GM13976 (cell line): ENCODE measurements at regions not wholly inside any gene's neighbourhood (a gene's known extent, or its start where the extent isn't known, plus 50 kb on each side); places are given as distances from the start of the nearest gene placed in this dataset.

Source experiments
- DNase-seq: peaks from one replicate; pipeline ENCODE4 v3.0.0; 2012; ENCODE audit warnings: low spot score
- CTCF ChIP-seq: IDR thresholded peaks from 2 replicates; pipeline ENCODE4 v1.5.1; 2012; ENCODE audit warnings: borderline replicate concordance, mild to moderate bottlenecking; ENCODE audit not compliant: insufficient read depth; ENCODE audit errors: extremely low read depth, missing control alignments, control extremely low read depth
- in situ Hi-C: fragments of 300-500 bp; cut with MboI; formaldehyde crosslinking; loops from one replicate; pipeline ENCODE4 v1.12.0; 2022; ENCODE audit warnings: low sequenced_read_pairs, mixed read lengths, inconsistent platforms; ENCODE audit not compliant: unreplicated experiment

- in situ Hi-C loops = no loop called here
- DNase-seq = no peak
- TF ChIP-seq CTCF = no peak
These were observed 191.2 kb upstream of the LYPLAL1 start for GRCh38 chr1:218982482-218982881.

- no peak for DNase-seq
- no peak for TF ChIP-seq CTCF
- in situ Hi-C loops = no loop called here
These were observed 190.2 kb upstream of the LYPLAL1 start for GRCh38 chr1:218983433-218983832.

- in situ Hi-C loops = no loop called here
These were observed 189.8 kb upstream of the LYPLAL1 start for GRCh38 chr1:218983848-218984247.

GRCh38 chr1:218985424-218985984 is 188.2 kb upstream of the LYPLAL1 start:
- DNase-seq = no peak
- TF ChIP-seq CTCF = no peak
- in situ Hi-C loops = no loop called here

More at GRCh38 chr1:218983848-218984247, 189.8 kb upstream of the LYPLAL1 start:
- no peak for DNase-seq
- no peak for TF ChIP-seq CTCF

GRCh38 chr1:218986816-218987215 is 186.9 kb upstream of the LYPLAL1 start:
- DNase-seq = no peak
- in situ Hi-C loops = no loop called here
- no peak for TF ChIP-seq CTCF

- no peak for TF ChIP-seq CTCF
- in situ Hi-C loops = no loop called here
- DNase-seq = no peak
These were observed 183.7 kb upstream of the LYPLAL1 start for GRCh38 chr1:218990019-218990418.
